CD4-positive, alpha-beta T cell (primary cell): ENCODE measurements at regions not wholly inside any gene's neighbourhood (a gene's known extent, or its start where the extent isn't known, plus 50 kb on each side); places are given as distances from the start of the nearest gene placed in this dataset.

Source experiments
- ATAC-seq: fragments of 200-7000 bp; cut with Tn5 transposase; one replicate; pipeline ENCODE4 v1.10.0; 2022; ENCODE audit warnings: mild to moderate bottlenecking; ENCODE audit not compliant: poor library complexity
- CTCF ChIA-PET: fragments of 350-600 bp; sonication (Branson Sonifier 250); formaldehyde crosslinking; loops from one replicate; lab custom pipeline; 2021; ENCODE audit warnings: antibody characterized with exemption, inconsistent platforms; lab: Charles Lee
- POLR2A ChIA-PET: fragments of 350-600 bp; sonication (Branson Sonifier 250); formaldehyde crosslinking; loops from one replicate; lab custom pipeline; 2021; ENCODE audit warnings: antibody characterized with exemption, inconsistent platforms; lab: Charles Lee
- DNase-seq, 14 experiments: peaks; one replicate each; pipeline ENCODE4 v3.0.0-alpha.2; 2013 to 2020; ENCODE audit warnings: mixed read lengths in 2 of 14
- H3K27ac ChIP-seq, 2 donors: one replicate each; pipeline versions ENCODE4 v1.5.1 to v1.7.0; 2013; ENCODE audit warnings: low read length in 2 of 2, low read depth in 1 of 2, mild to moderate bottlenecking in 1 of 2
- H3K27me3 ChIP-seq, 2 experiments: 1 replicate in 1 of 2; 2 replicates in 1 of 2; pipeline versions ENCODE4 v1.6.1 to v1.7.0; 2013; ENCODE audit warnings: low read length in 2 of 2, control low read depth in 1 of 2, mild to moderate bottlenecking in 1 of 2, moderate library complexity in 1 of 2; ENCODE audit not compliant: insufficient read depth in 2 of 2, control insufficient read depth in 1 of 2
- H3K36me3 ChIP-seq: one replicate; pipeline ENCODE4 v1.6.1; 2013; ENCODE audit warnings: low read length, control low read depth; ENCODE audit not compliant: insufficient read depth
- H3K4me1 ChIP-seq: one replicate; pipeline ENCODE4 v1.6.1; 2013; ENCODE audit warnings: low read length, control low read depth; ENCODE audit not compliant: insufficient read depth
- H3K4me3 ChIP-seq: one replicate; pipeline ENCODE4 v1.5.1; 2013; ENCODE audit warnings: mild to moderate bottlenecking, low read length, moderate library complexity
- H3K9me3 ChIP-seq, 2 experiments: 1 replicate in 1 of 2; 2 replicates in 1 of 2; pipeline versions ENCODE4 v1.6.1 to v1.7.0; 2013; ENCODE audit warnings: low read length in 2 of 2, mild to moderate bottlenecking in 2 of 2, control low read depth in 1 of 2, moderate library complexity in 1 of 2; ENCODE audit not compliant: control insufficient read depth in 1 of 2, insufficient read depth in 1 of 2
- H3K27ac Mint-ChIP-seq: one replicate; pipeline ENCODE4 v1.8.0; 2020; ENCODE audit warnings: mixed read lengths
- H3K27me3 Mint-ChIP-seq: one replicate; pipeline ENCODE4 v1.8.0; 2021; ENCODE audit warnings: mixed read lengths
- H3K36me3 Mint-ChIP-seq: one replicate; pipeline ENCODE4 v1.8.0; 2021; ENCODE audit warnings: low read depth, mixed read lengths
- H3K4me1 Mint-ChIP-seq: one replicate; pipeline ENCODE4 v1.8.0; 2021; ENCODE audit warnings: low read depth, mixed read lengths
- H3K4me3 Mint-ChIP-seq: one replicate; pipeline ENCODE4 v1.8.0; 2020; ENCODE audit warnings: mild to moderate bottlenecking, mixed read lengths
- H3K9me3 Mint-ChIP-seq: one replicate; pipeline ENCODE4 v1.8.0; 2020; ENCODE audit warnings: mixed read lengths
- CTCF ChIP-seq: fragments of 200-600 bp; IDR thresholded peaks from one replicate; pipeline ENCODE4 v1.8.0; 2022; ENCODE audit warnings: antibody characterized with exemption, mild to moderate bottlenecking
- intact Hi-C, 2 experiments: fragments of 100-400 bp; cut with DNase I in 1 of 2; cut with micrococcal nuclease in 1 of 2; formaldehyde crosslinking; loops; one replicate each; pipeline versions ENCODE4 v1.15.1 to v1.9.0; 2023 to 2025; cut with DNase I, micrococcal nuclease

- DNase-seq (no peak), ATAC-seq (no peak)
- H3K4me3 Mint-ChIP-seq: no peak overlapping the region
- peaks cover 19% of the 10 kb centered on the region for H3K27me3 Mint-ChIP-seq
- no peaks in the 10 kb centered on the region for H3K36me3 ChIP-seq
- TF ChIP-seq CTCF: no peak
- no peak overlapping the region for H3K27ac ChIP-seq
- no peak overlapping the region for H3K27ac Mint-ChIP-seq
- peaks cover 0 to 3% of the 10 kb centered on the region in 2 experiments for H3K27me3 ChIP-seq
- H3K4me1 ChIP-seq: no peaks in the 10 kb centered on the region
- H3K4me3 ChIP-seq: no peak overlapping the region
- no peaks in the 10 kb centered on the region for H3K4me1 Mint-ChIP-seq
- H3K9me3 Mint-ChIP-seq: no peaks in the 10 kb centered on the region
- intact Hi-C loops: no loop called here
- H3K9me3 ChIP-seq: no peaks in the 10 kb centered on the region
- CTCF ChIA-PET: no interaction called here
- POLR2A ChIA-PET: no interaction called here
- no peaks in the 10 kb centered on the region for H3K36me3 Mint-ChIP-seq
These were observed 111.0 kb upstream of the SPDL1 start for GRCh38 chr5:169472544-169472943.

GRCh38 chr5:169471021-169471420 lies 112.6 kb upstream of the SPDL1 start:
- Histone ChIP-seq H3K4me1 (no peaks in the 10 kb centered on the region), H3K9me3 (no peaks in the 10 kb centered on the region), H3K27me3 (peaks cover 0 to 3% of the 10 kb centered on the region in 2 experiments), H3K36me3 (no peaks in the 10 kb centered on the region), H3K4me3 (no peak overlapping the region), H3K27ac (no peak overlapping the region)
- intact Hi-C loops: no loop called here
- DNase-seq (no peak), ATAC-seq (no peak)
- no peak overlapping the region for H3K4me3 Mint-ChIP-seq
- CTCF ChIA-PET: no interaction called here
- H3K27ac Mint-ChIP-seq: no peak overlapping the region
- H3K9me3 Mint-ChIP-seq: no peaks in the 10 kb centered on the region
- POLR2A ChIA-PET: no interaction called here
- no peak for TF ChIP-seq CTCF
- H3K4me1 Mint-ChIP-seq: no peaks in the 10 kb centered on the region
- no peaks in the 10 kb centered on the region for H3K36me3 Mint-ChIP-seq
- peaks cover 16% of the 10 kb centered on the region for H3K27me3 Mint-ChIP-seq

GRCh38 chr5:169467041-169467771 lies 116.4 kb upstream of the SPDL1 start:
- POLR2A ChIA-PET: no interaction called here
- H3K4me1 Mint-ChIP-seq: no peaks in the 10 kb centered on the region
- H3K9me3 Mint-ChIP-seq: no peaks in the 10 kb centered on the region
- H3K27ac ChIP-seq: no peak overlapping the region
- no peaks in the 10 kb centered on the region for H3K36me3 Mint-ChIP-seq
- ATAC-seq (no peak), DNase-seq (no peak)
- H3K27me3 Mint-ChIP-seq: peaks cover 17% of the 10 kb centered on the region
- CTCF ChIA-PET: no interaction called here
- H3K27ac Mint-ChIP-seq: no peak overlapping the region
- intact Hi-C loops: no loop called here
- no peak overlapping the region for H3K4me3 ChIP-seq
- no peaks in the 10 kb centered on the region for H3K36me3 ChIP-seq
- no peak overlapping the region for H3K4me3 Mint-ChIP-seq
- H3K9me3 ChIP-seq: no peaks in the 10 kb centered on the region
- peaks cover 4 to 11% of the 10 kb centered on the region in 2 experiments for H3K27me3 ChIP-seq
- no peak for TF ChIP-seq CTCF
- H3K4me1 ChIP-seq: no peaks in the 10 kb centered on the region
